IPS-11a (cell line): ENCODE measurements at regions not wholly inside any gene's neighbourhood (a gene's known extent, or its start where the extent isn't known, plus 50 kb on each side); places are given as distances from the start of the nearest gene placed in this dataset.
"Not testable (repeated sequence)": the region's sequence is repeated elsewhere in the genome, so short reads cannot be mapped to it uniquely, and the experiment has no call there.

Experiments used
- H3K4me3 ChIP-seq: one replicate; pipeline ENCODE4 v1.5.1; 2013; ENCODE audit warnings: low read depth, low read length, control low read depth

GRCh38 chr10:56109454-56109853 lies 251.6 kb downstream of the ZWINT start:
- H3K4me3 ChIP-seq: no peak overlapping the region

- no peak overlapping the region for H3K4me3 ChIP-seq
These were observed 256.1 kb downstream of the ZWINT start for GRCh38 chr10:56104923-56105322.

- no peak overlapping the region for H3K4me3 ChIP-seq
These were observed 256.6 kb downstream of the ZWINT start for GRCh38 chr10:56104487-56104886.

GRCh38 chr10:56096226-56096517 lies 264.9 kb downstream of the ZWINT start:
- H3K4me3 ChIP-seq: no peak overlapping the region

- H3K4me3 ChIP-seq: no peak overlapping the region
These were observed 265.4 kb downstream of the ZWINT start for GRCh38 chr10:56095506-56096225.

- not testable (repeated sequence) for H3K4me3 ChIP-seq
These were observed 267.4 kb downstream of the ZWINT start for GRCh38 chr10:56093645-56094044.

- H3K4me3 ChIP-seq: no peak overlapping the region
These were observed 269.2 kb downstream of the ZWINT start for GRCh38 chr10:56091872-56092271.

GRCh38 chr10:56090914-56091540 lies 270.0 kb downstream of the ZWINT start:
- H3K4me3 ChIP-seq: no peak overlapping the region

- H3K4me3 ChIP-seq: no peak overlapping the region
These were observed 275.5 kb downstream of the ZWINT start for GRCh38 chr10:56085406-56086122.

- no peak overlapping the region for H3K4me3 ChIP-seq
These were observed 278.9 kb downstream of the ZWINT start for GRCh38 chr10:56082169-56082568.

- H3K4me3 ChIP-seq: no peak overlapping the region
These were observed 292.4 kb downstream of the ZWINT start for GRCh38 chr10:56068473-56069263.

GRCh38 chr10:56068040-56068439 lies 293.0 kb downstream of the ZWINT start:
- H3K4me3 ChIP-seq: no peak overlapping the region

- H3K4me3 ChIP-seq: no peak overlapping the region
These were observed 297.4 kb downstream of the ZWINT start for GRCh38 chr10:56063642-56064041.

- no peak overlapping the region for H3K4me3 ChIP-seq
These were observed 303.2 kb downstream of the ZWINT start for GRCh38 chr10:56057860-56058259.

- no peak overlapping the region for H3K4me3 ChIP-seq
These were observed 325.6 kb downstream of the ZWINT start for GRCh38 chr10:56035489-56035888.

- no peak overlapping the region for H3K4me3 ChIP-seq
These were observed 332.5 kb downstream of the ZWINT start for GRCh38 chr10:56028298-56029132.

- H3K4me3 ChIP-seq: no peak overlapping the region
These were observed 349.0 kb downstream of the ZWINT start for GRCh38 chr10:56012101-56012500.

GRCh38 chr10:56003555-56003954 lies 357.5 kb downstream of the ZWINT start:
- no peak overlapping the region for H3K4me3 ChIP-seq

GRCh38 chr10:55989188-55989587 lies 371.9 kb downstream of the ZWINT start:
- H3K4me3 ChIP-seq: no peak overlapping the region

GRCh38 chr10:55979203-55979602 lies 381.9 kb downstream of the ZWINT start:
- H3K4me3 ChIP-seq: no peak overlapping the region

GRCh38 chr10:55966101-55966500 lies 395.0 kb downstream of the ZWINT start:
- H3K4me3 ChIP-seq: no peak overlapping the region
